Breast epithelium (tissue), 3 donors: ENCODE measurements at regions not wholly inside any gene's neighbourhood (a gene's known extent, or its start where the extent isn't known, plus 50 kb on each side); places are given as distances from the start of the nearest gene placed in this dataset.

Source experiments
- CTCF ChIP-seq, 3 donors: fragments of 450-650 bp; IDR thresholded peaks; one replicate each; pipeline ENCODE4 v1.5.1; 2016 to 2017; ENCODE audit warnings: antibody characterized with exemption in 3 of 3, mild to moderate bottlenecking in 3 of 3, moderate library complexity in 3 of 3
- POLR2A ChIP-seq: fragments of 450-650 bp; IDR thresholded peaks from one replicate; pipeline ENCODE4 v1.6.1; 2016; ENCODE audit warnings: antibody characterized with exemption, mild to moderate bottlenecking, moderate library complexity
- POLR2AphosphoS5 ChIP-seq, 3 donors: sonication (generic); formaldehyde crosslinking; IDR thresholded peaks; one replicate each; pipeline ENCODE4 v1.6.1; 2017; ENCODE audit warnings: antibody characterized with exemption in 3 of 3

DNA sequence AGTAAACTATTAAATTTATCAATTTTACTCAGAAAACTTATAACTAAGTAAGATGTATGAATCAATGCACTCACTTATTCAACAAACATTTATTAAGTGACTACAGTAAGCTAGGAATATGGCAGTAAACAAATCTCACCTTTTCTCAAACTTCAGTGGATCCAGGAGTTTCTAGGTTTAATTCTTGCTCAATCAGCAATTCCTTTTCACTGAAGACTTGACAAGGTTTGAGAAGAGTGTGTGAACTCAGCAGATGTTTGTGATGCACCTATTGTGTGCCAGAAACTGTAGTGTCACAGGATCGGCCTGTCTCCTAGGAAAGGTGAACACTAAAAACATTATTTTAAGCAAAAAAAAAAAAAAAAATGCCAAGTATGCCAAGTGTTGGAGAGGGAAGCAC lies 167.8 kb downstream of the ALG10 start:
- TF ChIP-seq POLR2A, result no peak
- no peak for TF ChIP-seq CTCF (IDR thresholded peaks at IDR 0.05)
- TF ChIP-seq POLR2AphosphoS5 (IDR thresholded peaks at IDR 0.05), result no peak
